Fibroblast of villous mesenchyme (primary cell): ENCODE measurements at regions not wholly inside any gene's neighbourhood (a gene's known extent, or its start where the extent isn't known, plus 50 kb on each side); places are given as distances from the start of the nearest gene placed in this dataset.

Experiments used
- DNase-seq: peaks from one replicate; pipeline ENCODE4 v3.0.0-alpha.2; 2010; ENCODE audit warnings: low read depth
- H3K4me3 ChIP-seq: 2 replicates; pipeline ENCODE4 v1.5.1; 2011; ENCODE audit warnings: low read depth, mild to moderate bottlenecking, low read length
- TF ChIP-seq, protein P1 (sequence below): IDR thresholded peaks from 2 replicates; pipeline ENCODE4 v1.5.1; 2012; ENCODE audit warnings: low read depth, mild to moderate bottlenecking, low read length; ENCODE audit not compliant: insufficient read depth

DNA sequence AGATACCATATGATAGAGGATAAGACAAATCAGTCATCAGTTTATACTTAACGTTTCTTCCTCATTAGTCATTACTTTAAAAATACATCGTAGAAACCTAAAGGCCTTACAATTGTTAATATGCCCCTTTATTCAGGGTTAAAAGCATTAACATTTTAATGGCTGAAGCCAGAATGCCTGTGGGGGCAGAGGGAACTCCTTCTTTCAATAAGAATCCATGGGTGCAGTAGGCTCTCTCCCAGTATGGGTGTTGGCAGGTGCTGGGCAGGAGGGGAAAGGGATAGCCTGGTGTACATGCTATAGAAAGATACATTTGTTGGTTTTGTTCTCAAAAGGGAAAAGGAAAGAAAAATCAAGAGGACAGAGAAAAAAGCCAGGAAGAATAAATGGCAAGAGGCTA, 1035.7 kb upstream of the POU3F3 start:
- TF ChIP-seq, protein P1, sequence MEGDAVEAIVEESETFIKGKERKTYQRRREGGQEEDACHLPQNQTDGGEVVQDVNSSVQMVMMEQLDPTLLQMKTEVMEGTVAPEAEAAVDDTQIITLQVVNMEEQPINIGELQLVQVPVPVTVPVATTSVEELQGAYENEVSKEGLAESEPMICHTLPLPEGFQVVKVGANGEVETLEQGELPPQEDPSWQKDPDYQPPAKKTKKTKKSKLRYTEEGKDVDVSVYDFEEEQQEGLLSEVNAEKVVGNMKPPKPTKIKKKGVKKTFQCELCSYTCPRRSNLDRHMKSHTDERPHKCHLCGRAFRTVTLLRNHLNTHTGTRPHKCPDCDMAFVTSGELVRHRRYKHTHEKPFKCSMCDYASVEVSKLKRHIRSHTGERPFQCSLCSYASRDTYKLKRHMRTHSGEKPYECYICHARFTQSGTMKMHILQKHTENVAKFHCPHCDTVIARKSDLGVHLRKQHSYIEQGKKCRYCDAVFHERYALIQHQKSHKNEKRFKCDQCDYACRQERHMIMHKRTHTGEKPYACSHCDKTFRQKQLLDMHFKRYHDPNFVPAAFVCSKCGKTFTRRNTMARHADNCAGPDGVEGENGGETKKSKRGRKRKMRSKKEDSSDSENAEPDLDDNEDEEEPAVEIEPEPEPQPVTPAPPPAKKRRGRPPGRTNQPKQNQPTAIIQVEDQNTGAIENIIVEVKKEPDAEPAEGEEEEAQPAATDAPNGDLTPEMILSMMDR, result no peak
- H3K4me3 ChIP-seq, result no peak overlapping the region
- no peak for DNase-seq

DNA sequence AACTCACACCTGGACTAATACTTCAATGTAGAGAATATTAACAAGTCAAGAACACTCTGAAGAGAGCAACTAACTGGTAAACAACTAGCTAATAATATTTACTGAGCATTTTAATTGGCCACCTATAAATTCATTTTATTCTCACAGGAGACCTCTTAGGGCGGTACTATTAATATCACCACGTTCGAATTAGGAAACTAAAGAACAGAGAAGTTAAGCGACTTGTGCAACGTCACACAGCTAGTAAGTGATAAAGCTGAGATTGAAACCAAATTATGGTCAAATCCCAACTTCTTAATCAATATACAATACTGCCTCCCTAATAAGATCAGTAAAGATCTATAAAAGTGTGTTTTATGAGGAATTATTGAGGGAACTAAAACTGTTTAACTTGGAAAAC, 1034.3 kb upstream of the POU3F3 start:
- TF ChIP-seq, protein P1, result no peak
- H3K4me3 ChIP-seq, result no peak overlapping the region
- no peak for DNase-seq

DNA sequence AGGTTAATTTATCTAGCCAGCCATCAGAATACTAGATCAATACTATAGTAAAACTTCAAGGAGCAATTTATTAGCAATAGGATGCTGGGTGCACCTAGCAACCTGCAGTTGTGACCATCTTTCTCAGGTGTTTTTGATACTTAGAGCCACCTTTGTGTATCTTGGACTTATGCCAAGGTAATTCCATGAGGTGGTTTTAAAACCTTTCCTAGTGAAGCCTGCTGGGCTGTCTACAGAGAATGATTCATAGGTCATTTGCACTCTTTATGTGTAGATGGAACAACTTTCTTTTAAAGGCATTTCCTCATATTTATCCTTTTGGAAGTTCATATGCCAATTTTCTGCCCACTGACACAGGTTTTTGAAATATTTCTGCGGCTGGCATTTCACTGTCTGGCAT, 1030.1 kb upstream of the POU3F3 start:
- no peak for DNase-seq
- H3K4me3 ChIP-seq, result no peak overlapping the region
- TF ChIP-seq, protein P1, result no peak

DNA sequence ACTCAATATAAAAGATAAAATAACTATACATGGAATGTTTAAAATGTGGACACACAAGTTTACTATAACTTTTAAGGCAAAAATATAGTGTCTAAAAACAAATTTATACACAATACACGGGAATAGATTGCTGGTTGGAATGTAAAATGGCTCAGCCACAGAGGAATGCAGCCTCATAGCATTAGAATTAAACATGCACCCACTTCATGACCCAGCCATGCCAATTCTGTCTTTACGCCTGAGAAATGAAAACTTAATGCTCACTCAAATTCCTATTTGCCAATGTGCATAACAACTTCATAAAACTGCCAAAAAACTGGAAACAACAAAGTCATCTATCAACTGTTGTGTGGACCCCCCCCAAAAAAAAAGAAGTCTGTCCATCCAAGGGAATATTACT, 1006.6 kb upstream of the POU3F3 start:
- no peak for DNase-seq

DNA sequence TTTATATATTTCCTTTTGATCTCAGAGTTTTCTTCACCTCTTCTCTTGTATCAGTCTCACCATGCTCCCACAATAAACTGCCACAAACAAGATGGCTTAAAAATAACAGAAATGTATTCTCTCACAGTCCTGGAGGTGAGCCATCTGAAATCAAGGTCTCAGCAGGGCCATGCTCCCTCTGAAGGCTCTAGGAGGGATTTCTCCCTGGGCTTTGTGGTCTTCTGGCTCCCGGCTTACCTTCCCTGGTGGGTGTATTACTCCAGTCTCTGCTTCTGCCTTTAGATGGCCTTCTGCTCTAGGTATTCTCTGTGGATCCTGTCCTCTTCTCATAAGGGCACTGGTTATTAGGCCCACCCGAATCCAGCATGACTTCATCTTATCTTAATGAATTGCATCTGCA, 994.7 kb upstream of the POU3F3 start:
- no peak for DNase-seq
- TF ChIP-seq, protein P1, result no peak

More for the DNA sequence above, 1006.6 kb upstream of the POU3F3 start:
- H3K4me3 ChIP-seq, result no peak overlapping the region
- TF ChIP-seq, protein P1, result no peak

DNA sequence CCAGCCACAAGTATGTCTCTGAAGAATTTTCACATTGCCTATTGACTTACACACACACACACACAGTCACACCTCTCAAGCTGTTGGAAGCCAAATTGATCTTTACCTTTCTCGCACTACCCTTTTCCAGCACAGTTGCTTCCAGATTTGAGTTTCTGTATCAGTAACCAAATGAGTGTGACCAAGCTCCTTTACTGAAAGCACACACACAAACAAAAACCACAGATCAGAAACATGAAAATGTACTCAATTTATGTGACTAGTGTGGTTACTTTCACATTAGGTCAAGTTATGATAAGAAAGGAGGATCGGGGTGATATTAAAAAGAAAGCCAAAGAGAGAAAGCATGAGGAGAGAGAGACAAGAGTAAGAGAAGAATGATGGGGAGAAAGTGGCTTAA, 993.9 kb upstream of the POU3F3 start:
- no peak overlapping the region for H3K4me3 ChIP-seq
- TF ChIP-seq, protein P1, result no peak
- no peak for DNase-seq

More for the DNA sequence above, 994.7 kb upstream of the POU3F3 start:
- H3K4me3 ChIP-seq, result no peak overlapping the region

DNA sequence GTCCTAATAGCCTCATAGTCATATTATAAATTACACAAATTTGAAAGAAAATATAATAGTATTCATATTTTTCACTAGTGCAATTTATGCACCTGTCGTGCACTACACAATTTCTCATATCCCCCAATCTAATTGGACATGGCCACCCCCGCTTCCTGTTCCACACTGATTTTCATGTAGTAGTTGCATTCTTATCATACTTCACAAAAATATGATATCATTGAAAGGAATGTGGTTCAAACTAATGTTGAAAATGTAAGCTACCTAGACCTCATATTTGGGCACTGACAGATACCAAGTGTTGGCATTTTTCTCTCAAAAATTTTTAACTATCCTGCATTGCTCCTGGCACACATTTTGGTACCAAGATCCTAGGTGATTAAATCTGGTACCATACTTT, 985.5 kb upstream of the POU3F3 start:
- TF ChIP-seq, protein P1, result no peak
- DNase-seq, result no peak
- H3K4me3 ChIP-seq, result no peak overlapping the region
